HG03175 (cell line): ENCODE measurements at regions not wholly inside any gene's neighbourhood (a gene's known extent, or its start where the extent isn't known, plus 50 kb on each side); places are given as distances from the start of the nearest gene placed in this dataset.
"Not testable (repeated sequence)": the region's sequence is repeated elsewhere in the genome, so short reads cannot be mapped to it uniquely, and the experiment has no call there.

Experiments
- ATAC-seq: cut with Tn5 transposase; IDR thresholded peaks from one replicate; pipeline ENCODE4 v1.9.1; 2021; ENCODE audit warnings: mild to moderate bottlenecking, moderate library complexity; ENCODE audit not compliant: unreplicated experiment

DNA sequence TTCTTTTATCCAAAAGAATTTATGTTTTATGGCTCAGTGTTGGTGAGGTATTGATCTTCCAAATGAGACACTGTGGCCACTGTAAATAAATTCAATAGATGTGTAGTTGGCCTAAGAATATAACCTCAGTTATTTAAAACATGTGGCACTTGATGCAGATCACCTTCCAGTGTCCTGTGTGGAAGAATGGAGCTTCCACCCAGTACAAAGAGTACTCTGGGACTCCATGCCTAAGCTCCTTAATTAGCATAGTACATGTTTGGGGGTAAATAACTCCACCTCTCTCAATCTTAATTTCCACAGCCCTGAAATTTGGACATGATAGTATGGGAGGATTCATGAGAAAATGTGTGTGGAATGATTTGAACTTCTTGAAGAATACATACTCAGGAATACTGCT lies 105.7 kb downstream of the SPDYE17 start:
- ATAC-seq, result not testable (repeated sequence)

DNA sequence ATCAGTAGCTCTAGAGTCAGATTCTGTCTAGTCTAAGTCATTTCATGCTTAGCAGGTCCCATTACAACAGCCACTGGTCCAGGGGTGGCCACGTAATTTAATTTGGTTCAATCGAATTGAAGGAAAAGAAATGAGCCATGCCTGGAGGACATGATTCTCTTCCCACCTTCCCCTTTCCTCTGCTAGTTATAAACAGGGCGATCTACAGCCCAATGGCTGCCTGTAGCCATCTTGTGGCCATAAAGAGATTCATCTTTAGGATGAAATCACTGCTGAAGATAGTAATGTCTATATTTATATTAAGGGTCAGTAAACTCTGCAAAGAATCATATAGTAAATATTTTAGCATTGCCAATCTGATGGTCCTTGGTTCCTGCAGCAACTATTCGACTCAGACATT lies 107.4 kb downstream of the SPDYE17 start:
- ATAC-seq, result not testable (repeated sequence)

DNA sequence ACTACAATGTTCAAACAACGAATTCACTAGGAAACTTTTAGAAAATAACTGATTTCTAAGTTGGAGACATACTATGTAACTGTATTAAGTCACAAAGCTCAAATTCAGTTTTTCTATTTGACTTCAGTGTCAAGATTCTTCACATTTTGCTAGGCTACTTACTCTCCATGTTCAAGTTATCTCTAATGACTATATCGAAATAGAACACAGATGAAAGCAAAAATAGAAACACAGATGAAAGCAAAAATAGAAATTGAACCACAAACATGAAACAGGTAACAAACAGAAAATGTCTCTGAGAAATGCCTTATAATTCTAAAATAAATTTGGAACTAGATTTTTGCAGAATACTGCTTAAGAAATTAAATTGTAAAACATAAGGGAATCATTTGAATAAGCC lies 113.5 kb downstream of the SPDYE17 start:
- not testable (repeated sequence) for ATAC-seq

DNA sequence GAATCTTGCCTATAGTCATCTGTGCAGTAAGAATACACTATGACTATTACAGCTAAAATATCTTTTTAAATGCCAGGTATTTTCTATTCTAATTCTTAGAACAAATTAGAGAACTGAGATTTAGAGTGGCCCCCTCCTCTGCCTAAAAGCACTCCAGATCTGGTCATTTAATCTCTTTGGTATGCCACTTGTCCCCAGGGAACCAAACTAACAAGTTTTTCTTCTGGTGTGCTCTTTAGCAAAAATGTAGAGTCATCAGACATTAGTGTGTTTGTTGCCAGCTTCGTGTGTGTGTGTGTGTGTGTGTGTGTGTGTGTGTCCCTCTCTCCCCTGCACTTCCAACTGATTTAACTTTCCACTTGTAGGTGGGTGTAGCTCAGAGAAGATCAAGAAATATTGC lies 117.8 kb downstream of the SPDYE17 start:
- not testable (repeated sequence) for ATAC-seq

DNA sequence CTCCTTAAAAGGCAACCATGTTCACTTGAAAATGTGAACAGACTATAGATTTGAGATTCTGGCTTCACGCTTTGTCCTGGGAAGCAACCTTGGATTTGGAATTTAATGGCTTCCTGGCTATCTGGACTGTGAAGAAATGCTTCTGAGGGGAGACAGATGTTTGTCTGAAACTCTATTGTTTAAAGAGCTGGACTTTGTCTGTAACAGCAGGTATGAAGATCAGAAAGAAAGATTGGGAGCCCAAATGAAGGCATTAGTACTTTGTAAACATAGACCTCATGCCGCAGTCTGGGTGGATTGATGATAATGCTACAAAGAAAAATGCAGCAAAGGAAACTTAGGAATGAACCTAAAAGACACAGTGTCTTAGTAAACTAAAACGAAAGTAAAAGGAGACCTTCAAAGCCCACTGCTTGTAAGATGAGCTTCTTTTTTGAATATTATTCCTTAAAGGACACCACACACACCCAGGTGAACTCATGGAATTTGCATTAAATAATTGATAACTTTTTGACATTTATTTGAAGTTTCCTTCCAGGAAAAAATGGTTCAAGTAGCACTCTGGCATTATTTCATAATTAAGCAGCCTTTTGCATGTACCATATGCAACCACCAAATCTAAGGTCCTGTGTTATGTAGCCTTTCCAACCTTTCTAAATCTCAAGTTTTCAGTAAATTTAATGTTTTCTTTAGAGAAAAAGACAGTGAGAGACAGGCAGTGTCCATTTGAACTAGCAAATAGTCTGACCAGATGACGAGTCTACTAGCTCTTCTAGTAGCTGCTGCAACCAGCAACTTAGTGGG lies 119.9 kb downstream of the SPDYE17 start:
- ATAC-seq, result not testable (repeated sequence)

DNA sequence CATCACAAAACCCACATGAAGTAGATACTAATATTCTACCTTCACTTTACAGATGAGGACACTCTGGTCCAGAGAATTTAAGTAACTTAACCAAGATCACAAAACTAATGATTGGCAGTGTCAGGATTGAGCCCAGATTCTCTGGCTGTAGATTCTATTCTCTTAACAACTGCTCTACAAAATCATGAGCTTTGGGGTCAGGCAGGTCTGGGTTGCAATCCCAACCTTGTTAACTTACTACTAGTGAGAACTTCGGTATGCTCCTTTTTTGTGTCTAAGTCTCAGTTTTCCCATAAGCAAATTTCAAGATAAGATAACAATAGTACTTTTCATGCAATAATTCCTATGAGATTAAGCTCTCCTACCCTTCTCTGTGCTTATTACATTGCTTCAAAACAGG lies 127.5 kb downstream of the SPDYE17 start:
- ATAC-seq, result not testable (repeated sequence)

DNA sequence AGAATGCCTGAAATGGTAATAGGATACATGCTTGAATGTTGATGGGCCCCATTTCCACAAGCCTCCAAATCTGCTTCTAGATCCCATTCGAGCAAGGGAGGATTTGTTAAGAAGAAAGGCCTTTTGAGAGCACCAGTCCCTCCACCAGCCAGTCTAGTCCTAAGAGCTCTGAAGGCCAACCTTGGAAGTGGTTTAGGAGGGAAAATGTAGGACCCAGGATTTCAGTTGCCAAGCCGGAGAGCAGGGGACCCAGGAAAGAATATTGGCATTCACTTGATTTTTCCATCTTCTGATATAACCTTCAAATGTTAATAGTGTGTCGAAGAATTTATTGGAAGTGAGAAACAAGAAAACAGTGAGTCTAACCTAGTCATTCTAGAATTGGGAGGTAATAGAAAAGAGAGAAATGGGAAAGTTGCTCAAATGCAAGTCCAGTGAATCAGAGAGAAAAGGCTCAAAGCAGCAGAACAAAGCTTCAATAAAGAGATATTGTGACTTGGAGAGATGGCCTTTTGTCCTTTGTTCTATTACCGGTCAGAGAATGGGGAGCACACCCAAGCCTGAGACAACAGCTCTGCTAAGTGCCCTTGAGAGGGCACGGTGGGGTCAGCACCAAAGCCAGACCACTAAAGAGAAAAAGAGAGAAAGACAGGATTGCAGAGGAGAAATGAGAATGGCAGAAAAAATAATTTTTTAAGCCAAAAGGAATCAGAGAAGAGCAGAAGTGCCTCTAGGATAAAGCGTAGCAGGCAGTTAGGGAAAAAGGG lies 130.0 kb downstream of the SPDYE17 start:
- ATAC-seq, result not testable (repeated sequence)

DNA sequence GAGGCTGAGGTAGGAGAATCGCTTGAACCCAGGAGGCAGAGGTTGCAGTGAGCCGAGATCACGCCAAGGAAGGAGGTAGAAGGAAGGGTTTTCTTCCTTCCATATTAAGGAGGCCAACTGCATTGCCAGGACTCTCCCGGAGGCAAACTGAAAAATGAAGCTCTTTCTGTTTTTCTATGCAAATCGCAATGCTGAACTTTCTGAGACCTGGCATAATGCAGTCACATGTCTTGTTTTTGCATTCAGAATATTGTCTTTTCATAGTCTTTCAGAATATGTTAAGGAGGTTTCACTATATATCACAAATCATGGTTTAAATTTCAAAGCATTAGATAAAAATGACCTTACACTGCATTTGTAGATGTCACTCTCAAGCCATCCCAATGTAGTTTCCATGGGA lies 133.4 kb downstream of the SPDYE17 start:
- ATAC-seq, result not testable (repeated sequence)

DNA sequence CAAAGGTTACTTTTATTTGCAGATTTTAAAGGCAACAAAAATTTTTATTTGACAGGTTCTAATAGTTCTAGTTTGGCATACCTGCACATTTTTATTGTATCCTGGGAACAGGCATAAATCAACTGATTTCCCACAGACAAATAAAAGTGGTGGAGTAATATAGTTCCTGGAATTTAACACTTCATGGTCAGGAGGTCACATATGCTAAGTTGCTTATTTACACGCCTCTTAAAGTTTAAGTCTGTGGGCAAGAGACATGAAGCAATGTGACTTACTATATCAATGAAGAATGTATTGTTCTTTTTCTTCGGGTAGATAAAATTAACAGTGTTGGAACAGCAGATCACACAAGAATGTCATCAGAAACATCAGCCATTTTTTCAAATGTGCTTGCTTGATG lies 135.2 kb downstream of the SPDYE17 start:
- not testable (repeated sequence) for ATAC-seq

DNA sequence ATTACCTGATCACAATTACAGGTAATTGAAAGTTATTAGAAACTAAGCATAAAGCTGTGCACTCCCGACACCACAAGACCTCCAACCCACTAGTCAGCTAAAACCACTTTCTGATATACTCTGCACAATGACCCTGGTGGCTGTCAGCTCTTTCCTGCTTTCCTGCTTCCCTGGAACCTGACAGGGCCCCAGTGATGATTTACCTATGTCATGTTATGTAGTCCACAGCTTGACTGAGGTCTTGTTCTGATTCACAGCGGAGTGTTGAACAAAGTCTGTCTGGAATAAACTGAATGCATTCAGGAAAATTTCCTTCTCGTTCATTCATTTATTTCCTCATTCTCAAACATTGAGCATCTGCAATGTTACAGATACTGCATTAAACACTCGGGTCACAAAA lies 136.5 kb downstream of the SPDYE17 start:
- not testable (repeated sequence) for ATAC-seq

DNA sequence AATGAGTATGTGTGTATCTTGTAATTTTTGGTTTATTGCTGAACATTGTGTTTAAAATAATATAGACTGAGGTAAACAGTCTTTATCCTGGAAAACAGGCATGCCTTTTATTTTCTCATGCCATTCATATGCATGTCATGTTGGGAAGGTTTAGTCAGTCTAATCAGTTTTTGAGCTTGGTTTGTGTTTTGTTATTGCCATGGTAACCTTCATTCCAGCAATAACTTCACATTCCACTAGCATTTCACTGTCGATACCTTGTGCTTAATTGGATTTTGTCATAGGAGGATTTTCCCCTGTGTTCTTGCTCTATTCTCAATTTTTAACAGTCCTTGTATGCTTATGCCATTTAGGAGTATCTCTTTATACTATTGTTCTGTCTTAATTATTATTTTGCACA lies 140.4 kb downstream of the SPDYE17 start:
- not testable (repeated sequence) for ATAC-seq

DNA sequence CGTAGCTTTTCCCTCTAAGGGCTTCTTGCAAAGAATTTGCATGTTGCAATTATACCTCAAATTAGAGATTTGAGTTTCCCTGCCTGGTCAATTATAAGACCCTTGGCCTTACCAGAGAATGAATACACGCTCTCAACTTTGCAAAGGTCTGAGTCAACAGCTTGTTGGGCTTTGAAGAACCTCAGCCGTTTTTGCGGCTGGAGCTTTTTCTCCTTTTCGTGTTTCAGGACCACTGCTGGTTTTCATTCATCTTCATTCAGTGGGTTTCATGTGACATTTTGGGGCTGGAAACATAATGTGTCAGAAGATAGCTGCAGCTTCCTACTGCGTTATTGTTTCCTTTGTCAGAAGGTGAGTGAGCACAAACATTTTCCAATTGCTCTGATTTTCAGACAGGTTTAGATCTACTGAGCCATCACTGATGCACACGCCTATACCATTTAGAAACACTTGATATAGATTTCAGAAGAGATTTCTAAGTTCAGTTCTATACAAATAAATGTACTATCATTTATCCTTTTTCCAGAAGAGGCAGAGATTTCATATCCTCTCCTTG lies 152.3 kb downstream of the SPDYE17 start:
- not testable (repeated sequence) for ATAC-seq

DNA sequence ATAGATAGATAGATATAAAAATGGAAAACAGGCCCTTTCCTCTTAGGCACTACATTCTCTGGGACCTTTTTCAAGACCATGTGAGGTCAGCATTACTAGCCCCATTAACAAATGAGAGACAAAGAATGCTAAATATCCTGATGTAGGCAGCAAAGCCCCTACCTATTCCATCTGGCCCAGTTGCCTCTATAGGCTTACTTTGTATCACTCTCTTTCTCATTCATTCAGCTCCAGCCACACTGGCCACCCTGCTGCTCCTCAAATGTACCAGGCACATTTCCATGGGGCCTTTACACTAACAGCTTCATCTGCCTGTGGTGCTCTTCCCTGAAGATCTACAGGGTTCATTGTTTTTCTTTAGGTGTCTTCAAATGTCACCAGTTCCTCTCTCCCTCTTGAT lies 156.4 kb downstream of the SPDYE17 start:
- not testable (repeated sequence) for ATAC-seq

DNA sequence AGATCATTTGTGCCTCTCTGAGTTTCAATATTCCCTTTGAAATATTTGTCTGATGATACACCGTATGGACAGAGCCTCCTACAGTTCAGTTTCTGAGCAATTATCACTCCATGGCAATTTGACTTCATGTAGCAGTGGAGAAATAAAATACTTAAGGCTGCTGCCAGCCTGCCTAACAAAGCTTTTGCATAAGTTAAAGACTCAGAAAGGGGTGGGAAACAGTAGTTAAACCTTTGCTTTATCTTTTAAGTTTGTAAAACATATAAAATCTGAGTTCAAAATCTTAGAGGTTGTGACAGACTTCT lies 161.7 kb downstream of the SPDYE17 start:
- not testable (repeated sequence) for ATAC-seq

DNA sequence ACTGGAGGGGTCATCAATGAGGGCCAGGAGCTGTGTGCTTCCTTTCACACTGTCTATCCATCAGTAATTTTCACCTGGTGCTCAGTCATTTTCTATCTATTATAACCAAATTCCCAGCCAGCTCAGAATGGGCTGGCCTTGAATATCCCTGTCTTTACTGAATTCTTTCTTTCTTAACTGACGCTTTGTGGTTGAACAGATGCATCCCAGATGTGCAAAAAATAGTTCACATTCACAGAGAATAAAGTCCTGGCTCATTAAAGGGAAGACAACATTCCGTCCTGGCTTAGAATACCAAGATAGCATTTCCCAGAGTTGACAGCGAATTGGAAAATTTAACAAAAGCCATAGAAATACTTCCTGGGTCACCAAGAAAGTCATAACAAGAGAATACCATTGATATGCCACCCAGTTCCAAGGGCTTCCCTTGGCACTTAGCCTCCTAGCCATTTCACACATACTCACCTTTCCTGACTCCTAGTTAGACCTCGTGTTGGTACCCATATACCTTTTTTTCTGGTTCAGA lies 164.7 kb downstream of the SPDYE17 start:
- ATAC-seq, result not testable (repeated sequence)

DNA sequence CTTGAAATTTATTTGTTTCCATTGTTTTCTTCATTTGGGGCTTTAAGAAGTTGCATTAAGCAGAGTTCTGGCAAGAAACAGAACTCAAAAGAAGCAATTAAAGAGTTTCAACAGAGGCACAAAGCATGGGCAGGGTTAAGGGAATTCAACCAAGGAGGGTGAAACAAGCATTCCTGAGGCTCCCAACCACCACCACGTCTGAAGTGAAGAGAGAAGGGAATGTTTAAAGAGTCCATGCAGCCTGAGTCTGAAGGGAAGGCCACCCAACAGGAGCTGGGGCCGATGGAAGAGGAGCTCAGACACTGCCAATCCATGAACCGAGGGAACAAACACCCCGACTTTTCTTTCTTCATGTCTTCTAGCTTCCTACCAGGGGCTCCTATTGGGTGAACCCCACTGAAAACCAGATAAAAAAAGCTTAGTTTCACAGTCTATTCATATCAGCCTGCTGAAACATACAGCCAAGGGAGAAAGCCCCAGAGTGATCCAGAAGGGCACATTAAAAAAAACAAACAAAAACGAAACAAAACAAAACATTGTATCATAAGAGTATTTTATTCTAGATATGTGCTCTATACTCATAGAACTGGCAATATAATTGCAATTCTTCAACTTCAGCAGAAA lies 168.9 kb downstream of the SPDYE17 start:
- ATAC-seq, result not testable (repeated sequence)

DNA sequence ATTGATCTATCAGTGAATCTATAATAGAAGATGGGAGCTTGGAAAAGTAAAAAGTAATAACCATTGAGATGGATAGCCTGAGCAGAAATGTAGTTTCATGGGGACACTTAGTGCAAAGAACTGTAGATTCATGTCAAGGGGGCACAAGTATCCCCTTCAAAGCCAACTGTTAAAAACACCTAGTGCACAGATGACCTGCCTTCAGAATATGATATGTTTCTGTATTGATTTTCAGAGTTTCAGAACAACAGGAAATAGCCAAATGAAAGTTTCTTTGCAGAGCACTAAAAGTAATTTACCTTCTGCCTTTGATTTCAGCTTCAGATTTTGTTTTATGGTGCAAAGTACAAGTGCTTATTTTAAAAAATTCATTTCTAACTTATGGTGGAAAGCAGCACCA lies 169.9 kb downstream of the SPDYE17 start:
- peak; percentile 47 for ATAC-seq

DNA sequence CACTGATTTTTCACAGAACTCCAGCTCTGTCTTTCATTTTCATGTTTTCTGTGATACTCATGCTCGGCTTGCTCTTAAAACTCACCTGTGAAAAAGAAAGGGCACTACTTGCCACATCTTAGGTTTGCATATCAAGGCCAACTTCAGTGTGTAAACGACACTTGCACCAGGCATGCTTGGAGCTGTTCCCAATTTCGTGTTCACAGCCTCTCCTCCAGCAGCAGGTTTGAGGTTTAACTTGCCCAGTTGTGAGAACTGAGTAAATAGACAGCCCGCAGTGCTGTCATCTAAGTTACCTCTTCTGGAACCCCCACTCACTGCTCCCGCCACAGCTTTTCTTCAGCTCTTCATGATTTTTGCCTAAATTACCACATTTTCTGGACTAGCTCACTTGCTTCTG lies 172.2 kb downstream of the SPDYE17 start:
- not testable (repeated sequence) for ATAC-seq

DNA sequence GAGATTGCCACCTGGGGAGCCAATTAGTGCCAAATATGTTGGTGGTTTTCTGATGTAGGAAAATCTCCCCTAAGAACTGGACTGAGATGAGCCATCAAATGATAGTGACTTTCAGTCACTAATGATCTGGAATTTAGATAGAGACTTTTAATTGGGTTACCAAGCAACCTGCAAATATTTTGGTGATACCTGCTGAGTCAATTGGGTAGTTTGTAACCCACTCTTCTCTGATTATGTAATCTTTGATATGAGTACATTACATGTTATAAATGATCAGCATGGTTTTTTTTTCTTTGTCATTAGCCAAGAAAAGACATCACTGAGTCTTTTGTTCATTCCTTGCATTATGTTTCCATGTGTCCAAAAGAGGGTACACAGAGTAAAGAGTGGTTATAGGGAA lies 177.5 kb downstream of the SPDYE17 start:
- not testable (repeated sequence) for ATAC-seq

DNA sequence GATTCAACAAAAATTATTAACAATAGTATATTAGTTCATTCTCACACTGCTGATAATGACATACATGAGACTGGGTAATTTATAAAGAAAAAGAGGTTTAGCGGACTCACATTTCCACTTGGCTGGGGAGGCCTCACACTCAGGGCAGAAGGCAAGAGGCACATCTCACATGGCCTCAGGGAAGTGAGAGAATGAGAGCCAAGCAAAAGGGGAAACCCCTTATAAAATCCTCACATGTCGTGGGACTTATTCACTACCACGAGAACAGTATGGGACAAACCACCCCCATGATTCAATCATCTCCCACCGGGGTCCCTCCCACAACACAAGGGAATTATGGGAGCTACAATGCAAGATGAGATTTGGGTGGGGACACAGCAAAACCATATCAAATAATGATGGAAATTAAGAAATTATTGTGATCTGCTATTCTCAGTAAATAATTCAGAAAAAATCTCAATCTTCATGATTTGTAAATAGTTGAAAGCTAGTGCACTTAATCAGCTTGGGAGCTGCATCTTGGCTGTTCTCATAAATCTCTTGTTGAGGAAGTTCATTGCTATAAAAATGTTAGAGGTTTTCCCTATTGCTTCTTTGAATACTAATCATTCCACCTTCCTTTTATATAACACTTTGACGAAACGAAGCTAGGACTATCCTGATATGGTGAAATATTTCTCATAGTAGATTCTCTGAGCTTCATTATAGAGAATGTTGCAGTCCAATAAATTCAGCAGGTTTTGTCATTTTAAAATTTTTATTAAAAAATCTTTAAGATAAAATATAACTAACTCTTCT lies 179.2 kb downstream of the SPDYE17 start:
- ATAC-seq, result not testable (repeated sequence)
